ENCODE measurements at regions not wholly inside any gene's neighbourhood (a gene's known extent, or its start where the extent isn't known, plus 50 kb on each side); places are given as distances from the start of the nearest gene placed in this dataset.
"Not testable (repeated sequence)": the region's sequence is repeated elsewhere in the genome, so short reads cannot be mapped to it uniquely, and the experiment has no call there.

- no peak for DNase-seq
Measured at GRCh38 chr2:59756150-59756549, 797.3 kb downstream of the BCL11A start.

GRCh38 chr2:59754011-59754735, 799.3 kb downstream of the BCL11A start:
- DNase-seq, result no peak

- DNase-seq, result no peak
Measured at GRCh38 chr2:59752512-59752911, 800.9 kb downstream of the BCL11A start.

GRCh38 chr2:59752071-59752470, 801.4 kb downstream of the BCL11A start:
- DNase-seq, result no peak

GRCh38 chr2:59751214-59751613, 802.2 kb downstream of the BCL11A start:
- DNase-seq, result not testable (repeated sequence)

- no peak for DNase-seq
Measured at GRCh38 chr2:59746291-59746690, 807.2 kb downstream of the BCL11A start.

GRCh38 chr2:59745085-59745484, 808.4 kb downstream of the BCL11A start:
- no peak for DNase-seq

GRCh38 chr2:59744436-59744835, 809.0 kb downstream of the BCL11A start:
- no peak for DNase-seq

GRCh38 chr2:59741840-59742239, 811.6 kb downstream of the BCL11A start:
- no peak for DNase-seq

- no peak for DNase-seq
Measured at GRCh38 chr2:59739166-59739565, 814.3 kb downstream of the BCL11A start.

GRCh38 chr2:59737299-59737698, 816.2 kb downstream of the BCL11A start:
- DNase-seq, result no peak

GRCh38 chr2:59734743-59735142, 818.7 kb downstream of the BCL11A start:
- DNase-seq, result no peak

- no peak for DNase-seq
Measured at GRCh38 chr2:59733970-59734369, 819.5 kb downstream of the BCL11A start.

- no peak for DNase-seq
Measured at GRCh38 chr2:59733567-59733930, 819.9 kb downstream of the BCL11A start.

- no peak for DNase-seq
Measured at GRCh38 chr2:59732871-59733566, 820.4 kb downstream of the BCL11A start.

- no peak for DNase-seq
Measured at GRCh38 chr2:59727121-59727590, 826.3 kb downstream of the BCL11A start.

GRCh38 chr2:59726228-59727120, 827.0 kb downstream of the BCL11A start:
- DNase-seq, result no peak

GRCh38 chr2:59724746-59725145, 828.7 kb downstream of the BCL11A start:
- DNase-seq, result no peak

- no peak for DNase-seq
Measured at GRCh38 chr2:59720296-59720866, 833.1 kb downstream of the BCL11A start.

GRCh38 chr2:59713577-59713976, 839.9 kb downstream of the BCL11A start:
- DNase-seq, result no peak

- no peak for DNase-seq
Measured at GRCh38 chr2:59711121-59711520, 842.3 kb downstream of the BCL11A start.

GRCh38 chr2:59706729-59707128, 846.7 kb downstream of the BCL11A start:
- no peak for DNase-seq

- DNase-seq, result no peak
Measured at GRCh38 chr2:59703796-59704195, 849.7 kb downstream of the BCL11A start.

Data from activated gamma-delta T cell treated with Interleukin-2 at 50 U/mL for 16 hours (primary cell).